HG02678 (cell line): ENCODE measurements at regions not wholly inside any gene's neighbourhood (a gene's known extent, or its start where the extent isn't known, plus 50 kb on each side); places are given as distances from the start of the nearest gene placed in this dataset.

Experiments used
- ATAC-seq: cut with Tn5 transposase; IDR thresholded peaks from one replicate; pipeline ENCODE4 v1.9.1; 2021; ENCODE audit warnings: mild to moderate bottlenecking, moderate library complexity; ENCODE audit not compliant: unreplicated experiment

DNA sequence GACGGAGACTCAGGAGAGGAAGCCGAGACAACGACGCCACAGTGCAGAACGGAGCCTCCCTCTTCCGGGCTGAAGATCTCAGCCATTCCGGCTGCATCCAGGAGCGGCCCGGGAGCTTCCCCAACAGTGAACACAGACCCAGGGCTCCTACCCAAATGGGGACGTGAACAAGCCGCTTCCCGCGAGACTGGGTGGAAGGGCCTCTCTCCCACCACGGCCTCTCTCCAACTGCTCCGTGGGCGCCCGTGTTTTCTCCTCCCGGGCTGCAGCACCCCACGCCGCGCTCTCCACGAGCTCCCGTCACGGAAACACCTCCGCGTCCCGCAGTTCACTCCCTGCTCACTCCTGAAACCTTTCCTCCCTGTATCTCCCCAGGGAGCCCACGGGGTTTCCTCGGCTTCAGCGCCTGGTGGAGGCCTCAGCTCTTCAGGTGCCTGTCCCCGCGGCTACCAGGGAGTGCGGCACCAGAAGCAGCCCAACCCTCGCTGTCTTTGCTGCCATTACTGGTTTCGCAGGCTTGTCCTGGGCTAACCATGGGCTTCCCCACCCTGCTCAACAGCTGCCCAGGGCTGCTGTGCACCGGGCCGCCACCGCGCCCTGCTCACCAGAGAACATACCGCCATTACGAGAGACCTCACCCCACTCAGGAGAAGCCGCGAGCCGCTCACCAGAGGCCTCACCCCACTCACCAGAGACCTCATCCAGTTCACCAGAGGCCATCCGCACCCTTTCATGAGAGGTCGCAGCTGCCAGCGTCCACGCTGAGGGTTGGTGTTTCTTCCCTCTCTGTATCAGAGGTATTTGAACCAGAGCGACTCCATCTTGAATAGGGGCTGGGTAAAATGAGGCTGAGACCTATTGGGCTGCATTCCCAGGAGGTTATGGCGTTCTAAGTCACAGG is 922.8 kb downstream of the QKI start:
- no peak for ATAC-seq

DNA sequence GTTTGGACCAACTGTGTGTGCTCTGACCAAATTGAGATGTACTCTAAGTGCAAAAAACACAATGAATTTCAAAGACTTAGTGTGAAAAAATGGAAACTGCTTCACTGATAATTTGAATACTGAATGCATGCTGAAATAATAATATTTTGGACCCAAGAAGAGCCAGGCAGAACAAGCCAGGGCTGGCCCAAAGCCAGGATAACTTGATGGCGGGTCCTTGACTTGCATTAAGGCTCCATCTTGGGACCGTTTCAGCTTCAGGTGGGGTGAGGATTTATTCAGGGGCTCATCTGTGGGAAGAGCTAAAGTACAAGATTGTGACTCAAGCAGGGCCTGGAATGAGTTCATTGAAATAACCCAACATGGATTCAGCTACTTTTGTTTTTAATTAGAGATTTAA is 921.9 kb downstream of the QKI start:
- ATAC-seq, result no peak

DNA sequence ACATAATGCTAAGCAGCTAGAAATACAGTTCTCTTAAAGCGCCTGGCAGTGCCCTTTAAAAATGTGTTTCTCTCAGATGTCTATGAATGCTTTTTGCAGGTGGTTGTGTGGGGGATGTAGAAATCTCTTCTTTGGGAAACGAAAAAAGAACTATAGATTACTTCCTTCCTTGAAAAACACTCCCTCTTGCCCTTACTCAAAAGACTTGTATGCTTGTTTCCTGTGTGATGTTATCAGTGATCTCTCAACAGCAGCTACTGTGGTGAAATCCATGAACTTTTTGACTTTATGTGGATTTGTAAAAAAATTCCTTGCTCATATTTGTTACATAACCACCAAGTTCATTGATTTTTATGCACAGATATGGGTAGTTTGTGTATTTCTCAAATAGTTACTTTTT is 916.5 kb downstream of the QKI start:
- ATAC-seq, result no peak

DNA sequence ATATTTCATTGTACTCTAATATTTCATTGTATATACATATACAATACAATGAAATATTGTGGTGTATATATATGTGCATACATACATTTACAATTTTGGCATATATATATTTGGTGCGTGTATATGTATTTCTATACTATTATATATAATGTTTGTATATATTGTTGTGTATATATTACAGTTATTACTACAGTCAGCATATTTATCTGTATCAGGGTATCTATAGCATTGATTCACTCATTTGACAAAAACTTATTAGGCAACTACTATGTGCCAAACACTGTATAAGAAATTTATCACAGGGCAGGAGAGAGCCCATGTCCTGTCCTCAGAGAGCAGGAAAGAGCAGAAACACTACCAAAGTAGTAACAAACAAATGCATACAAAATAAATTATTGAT is 910.6 kb downstream of the QKI start:
- no peak for ATAC-seq

DNA sequence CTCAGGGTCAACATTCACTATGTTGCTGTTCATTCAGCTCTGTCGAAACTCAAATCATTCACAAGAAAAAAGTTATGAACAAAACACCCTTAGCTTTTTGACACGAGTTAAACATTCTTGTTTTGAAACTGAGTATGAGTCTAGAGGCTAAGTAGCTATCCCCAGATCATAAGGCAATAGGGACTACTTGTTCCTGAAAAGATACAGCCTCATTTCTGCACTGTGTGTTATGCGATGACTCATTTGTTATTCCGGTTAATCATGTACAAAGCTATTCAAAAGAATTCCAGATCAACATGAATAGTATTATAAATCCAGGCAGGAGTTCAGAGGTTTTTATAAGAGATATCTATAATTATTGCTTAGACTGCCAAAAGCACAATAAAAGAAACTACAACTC is 908.0 kb downstream of the QKI start:
- ATAC-seq, result no peak

DNA sequence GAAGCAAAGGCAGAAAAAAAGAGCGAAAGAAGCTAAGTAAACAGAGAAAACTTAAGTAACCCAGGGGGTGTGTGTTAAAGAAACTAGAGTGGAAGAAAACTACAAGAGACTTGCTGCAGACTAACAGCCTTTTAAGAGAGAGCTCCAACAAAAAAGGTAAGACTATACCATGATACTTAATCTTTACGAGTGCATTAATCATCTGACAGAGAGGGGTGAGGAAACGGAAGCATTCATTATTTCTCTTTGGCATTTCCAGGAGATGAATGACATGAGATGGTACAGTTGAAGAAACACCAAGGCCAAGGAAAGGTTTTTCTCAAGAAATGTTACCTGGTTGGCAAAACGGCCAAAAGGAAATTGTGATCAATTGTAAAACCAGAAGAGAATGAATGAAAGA is 906.8 kb downstream of the QKI start:
- no peak for ATAC-seq

DNA sequence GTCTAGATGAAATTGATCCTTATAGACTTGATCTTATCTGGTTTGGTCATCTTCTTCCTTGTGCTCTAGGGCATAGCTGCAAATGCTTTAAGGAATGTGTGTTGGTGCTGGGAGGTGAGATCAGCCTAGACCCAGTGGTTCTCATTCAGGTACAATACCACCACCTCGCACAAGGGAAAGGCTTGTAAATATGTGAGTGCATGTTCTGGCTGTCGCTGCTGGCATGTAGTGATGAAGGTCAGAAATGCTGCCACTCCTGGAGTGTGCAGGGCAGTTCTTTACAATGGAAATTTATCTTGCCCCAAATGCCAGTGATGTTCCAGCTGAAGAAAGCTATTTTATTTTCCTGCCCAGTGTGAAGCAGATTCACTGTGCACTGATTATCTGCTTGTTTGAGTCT is 900.9 kb downstream of the QKI start:
- ATAC-seq, result no peak

DNA sequence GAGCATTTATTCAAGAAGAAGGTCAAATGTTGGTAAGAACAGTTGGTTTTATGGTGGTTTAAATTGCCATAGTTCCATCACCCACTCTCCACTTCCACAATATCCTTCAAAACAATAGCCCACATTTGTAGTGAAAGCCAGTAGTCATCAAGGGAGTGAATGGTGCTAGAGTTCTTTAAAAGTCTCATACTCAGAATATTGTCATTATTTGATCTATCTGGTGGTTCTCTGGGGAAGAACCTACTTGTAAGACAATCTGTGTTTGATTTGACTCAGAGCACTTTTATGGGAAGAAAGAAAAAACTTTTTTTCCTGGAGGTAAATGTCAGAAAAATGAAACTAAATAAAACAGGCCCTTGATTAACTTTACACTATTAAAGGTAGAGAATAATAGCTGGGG is 893.8 kb downstream of the QKI start:
- no peak for ATAC-seq

DNA sequence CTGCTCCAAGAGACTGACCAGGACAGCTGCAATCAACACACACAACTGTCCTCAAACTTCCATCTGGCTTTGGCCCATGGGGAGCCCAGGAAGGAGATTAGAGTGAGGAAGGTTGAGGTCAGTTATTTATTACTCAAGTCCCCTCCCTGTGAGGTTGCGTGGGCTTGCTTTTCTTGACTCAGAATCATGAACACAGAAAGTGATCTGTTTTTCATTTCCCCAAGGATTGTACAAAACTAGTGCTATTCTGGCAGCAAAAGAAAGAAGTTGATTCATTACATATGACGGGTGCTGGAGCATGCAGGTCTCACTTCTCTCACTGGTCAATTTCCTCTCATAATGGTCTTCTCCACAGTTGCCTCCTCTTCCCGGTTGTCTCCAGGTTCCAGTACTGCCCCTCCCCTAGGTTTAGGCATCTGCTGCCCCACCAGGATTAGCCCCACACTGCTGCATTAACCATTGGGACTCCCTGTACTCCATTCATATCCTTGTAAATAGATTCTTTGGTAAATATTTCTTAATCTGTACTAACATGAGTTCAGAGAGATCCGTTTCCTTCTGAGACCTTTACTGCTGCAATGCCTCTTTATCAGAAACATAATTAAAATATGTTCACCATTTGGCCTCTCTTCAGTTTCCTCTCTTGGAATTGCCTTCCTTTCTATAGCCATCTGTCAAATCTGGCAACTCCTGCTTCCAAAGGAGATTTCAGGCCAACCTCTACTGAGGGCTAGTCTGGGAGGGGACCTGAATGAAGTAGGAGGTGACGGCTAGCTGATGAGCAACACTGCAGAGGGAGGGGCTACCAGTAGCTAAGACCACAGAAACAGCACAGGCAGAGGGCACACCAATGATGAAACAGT is 888.8 kb downstream of the QKI start:
- ATAC-seq, result no peak

DNA sequence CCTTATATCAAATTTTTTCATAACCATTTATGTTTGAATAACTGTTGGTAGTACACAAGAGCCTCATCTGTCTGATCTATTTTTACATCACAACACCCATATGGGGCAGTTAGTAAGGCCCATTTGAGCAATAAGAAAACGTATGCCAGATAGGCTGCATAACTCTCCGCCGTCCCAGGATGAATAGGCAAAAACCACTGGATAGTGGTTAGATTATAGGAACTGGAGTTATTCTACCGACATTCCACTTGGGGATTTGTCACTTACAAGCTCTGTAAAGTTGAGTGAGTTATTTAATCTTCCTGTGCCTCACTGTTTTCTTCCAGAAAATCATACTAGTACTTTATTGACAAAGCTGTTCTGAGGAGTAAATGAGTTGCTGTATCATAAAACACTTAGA is 881.9 kb downstream of the QKI start:
- no peak for ATAC-seq

DNA sequence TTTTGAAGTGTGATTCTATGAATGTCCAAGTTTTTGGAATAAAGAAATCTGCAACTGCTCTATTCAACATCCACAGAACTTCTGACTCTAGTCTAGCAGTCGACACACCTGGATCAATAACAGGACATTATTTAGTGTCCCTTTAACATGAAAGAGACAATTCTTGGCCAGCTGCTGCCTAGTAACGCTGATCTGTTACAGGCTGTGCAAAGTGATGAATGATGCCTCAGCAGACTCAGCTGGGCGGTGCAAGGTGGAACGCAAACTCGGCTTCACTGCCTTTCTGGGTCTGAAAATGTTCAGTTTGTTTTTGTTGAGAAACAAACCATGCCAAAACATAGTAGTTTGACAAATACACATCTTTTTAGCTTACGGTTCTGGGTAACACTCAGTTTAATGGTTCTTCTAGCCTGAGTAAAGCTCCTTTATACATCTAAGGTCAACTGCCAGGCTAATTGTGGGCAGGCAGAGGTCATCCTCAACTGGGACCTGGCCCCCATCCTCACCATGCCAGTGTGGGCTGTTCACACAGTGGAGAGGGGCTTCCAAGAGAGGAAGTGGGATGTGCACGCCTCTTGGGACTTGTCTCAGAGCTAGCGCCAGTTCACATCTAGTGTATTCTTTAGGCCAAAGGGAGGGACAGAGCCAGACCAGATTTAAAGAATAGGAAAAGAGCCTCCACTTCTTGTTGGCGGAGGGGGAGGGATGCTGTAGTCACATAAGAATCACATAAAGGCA is 879.7 kb downstream of the QKI start:
- no peak for ATAC-seq

DNA sequence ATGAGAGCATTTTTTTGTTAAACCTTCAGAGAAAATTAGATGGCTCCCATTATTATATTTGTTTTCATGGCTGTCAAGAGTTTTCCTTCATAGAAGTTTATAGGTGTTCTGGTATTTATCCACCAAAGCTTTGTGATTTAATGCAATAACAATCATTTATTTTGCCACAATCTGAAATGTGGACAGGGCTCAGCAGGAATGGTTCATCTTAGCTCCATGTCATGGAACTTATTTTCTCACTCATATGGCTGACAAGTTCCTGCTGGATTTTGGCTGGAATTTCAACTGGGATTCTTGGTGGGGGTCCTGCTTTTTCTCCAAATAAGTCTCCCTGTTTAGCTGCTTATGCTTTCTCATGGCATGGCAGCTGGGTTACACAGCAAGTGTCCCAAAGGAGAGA is 876.7 kb downstream of the QKI start:
- no peak for ATAC-seq

DNA sequence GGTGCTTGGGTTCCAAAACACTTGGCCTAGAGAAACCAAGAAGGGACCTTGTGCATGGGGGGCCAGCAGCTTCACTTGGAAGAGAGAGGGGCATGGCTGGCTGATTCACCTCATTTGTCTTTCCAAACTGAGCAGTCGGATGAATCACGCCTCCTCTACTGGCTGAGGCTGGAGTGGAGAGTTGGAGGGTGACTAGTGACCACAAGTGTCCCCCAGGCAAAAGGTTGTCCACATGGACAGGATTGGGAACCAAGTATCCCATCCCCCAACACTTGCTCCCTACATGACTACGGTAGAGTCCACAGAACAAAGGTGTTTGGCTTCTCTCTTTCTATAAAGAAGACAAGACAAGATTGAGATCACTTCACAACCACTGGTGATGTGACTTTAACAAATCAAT is 875.6 kb downstream of the QKI start:
- no peak for ATAC-seq

DNA sequence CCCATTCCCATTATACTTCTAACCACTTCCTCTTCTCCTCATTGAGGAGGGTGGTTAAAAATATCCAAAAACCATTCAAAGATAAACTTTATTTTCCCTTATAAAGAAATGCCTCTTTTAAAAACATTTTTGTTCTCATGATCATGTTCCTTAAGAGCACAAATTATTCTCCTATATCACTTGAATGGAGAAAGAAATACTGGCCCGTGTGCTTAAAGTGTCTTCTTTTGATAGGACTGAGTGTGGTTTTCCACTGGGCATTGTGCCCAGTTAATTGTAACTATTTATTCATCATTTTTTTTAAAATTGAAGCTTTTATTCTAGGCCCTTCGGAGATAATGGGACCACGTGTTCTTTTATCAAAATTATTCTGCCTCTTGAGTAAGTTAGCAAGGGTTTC is 871.5 kb downstream of the QKI start:
- ATAC-seq, result no peak

DNA sequence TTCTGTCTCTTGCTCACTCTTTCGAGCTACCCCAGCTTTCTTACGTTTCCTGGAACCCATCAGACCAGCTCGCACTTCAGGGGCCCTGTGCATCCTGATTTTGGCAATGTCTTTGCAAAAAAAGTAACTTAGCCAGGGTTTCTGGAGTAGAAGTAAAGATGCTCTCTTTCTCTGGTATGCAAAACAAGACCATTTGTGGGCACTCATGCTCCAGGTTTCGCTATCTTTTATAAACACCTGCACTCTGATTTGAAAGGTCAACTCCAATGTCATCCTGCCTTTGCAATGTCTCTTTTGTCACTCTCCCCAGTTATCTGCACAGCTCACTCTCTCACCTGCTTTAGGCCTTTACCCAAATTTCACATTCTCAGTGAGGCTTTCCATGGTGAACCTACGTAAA is 869.1 kb downstream of the QKI start:
- ATAC-seq, result no peak

DNA sequence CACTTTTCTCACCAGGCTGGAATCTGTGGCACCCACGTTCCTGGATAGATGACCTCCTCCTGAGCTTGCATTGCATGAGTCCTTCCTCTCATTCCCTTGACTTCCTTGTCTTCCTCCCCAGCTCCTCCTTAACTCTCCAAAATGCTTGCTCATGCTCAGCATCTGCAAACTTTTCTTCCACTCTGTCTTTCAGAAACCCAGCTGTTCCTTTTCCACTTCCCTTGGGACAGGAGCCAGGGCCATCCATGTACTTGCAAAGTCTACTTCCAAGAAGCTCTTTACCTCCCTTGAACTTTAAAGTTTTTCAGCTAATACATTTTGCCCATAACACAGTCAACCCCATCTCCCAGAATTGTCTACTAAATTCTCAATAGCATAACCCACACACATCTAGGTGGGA is 861.7 kb downstream of the QKI start:
- no peak for ATAC-seq

DNA sequence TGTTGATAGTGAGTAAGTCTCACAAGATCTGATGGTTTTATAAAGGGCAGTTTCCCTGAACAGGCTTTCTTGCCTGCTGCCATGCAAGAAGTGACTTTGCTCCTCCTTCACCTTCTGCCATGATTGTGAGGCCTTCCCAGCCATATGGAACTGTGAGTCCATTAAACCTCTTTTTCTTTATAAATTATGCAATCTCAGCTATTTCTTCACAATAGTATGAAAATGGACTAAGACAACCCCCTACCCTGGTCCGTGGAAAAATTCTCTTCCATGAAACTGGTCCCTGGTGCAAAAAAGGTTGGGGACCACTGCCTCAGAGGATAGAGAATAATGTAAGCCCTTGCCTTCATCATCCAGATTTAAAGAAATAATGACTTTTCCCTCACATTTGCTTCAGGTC is 861.3 kb downstream of the QKI start:
- ATAC-seq, result no peak

DNA sequence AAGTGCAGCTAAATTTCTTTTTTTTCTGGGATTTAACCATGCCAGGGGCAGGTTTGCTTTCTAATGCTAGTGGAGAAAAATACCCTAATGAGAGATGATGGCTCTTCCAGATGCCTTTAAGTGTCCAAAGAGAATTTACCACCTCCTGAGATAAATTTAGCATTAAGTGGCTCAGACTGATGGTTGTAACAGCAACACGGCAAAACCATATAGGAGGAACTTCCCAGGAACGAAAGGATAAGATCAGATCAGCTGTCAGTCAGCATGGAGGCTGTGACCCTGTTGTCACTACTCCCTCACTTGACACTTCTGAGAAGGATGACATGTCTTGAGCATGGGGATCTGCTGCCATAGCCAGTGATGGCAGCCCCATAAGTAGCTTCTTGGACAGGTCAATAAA is 860.0 kb downstream of the QKI start:
- ATAC-seq, result no peak

DNA sequence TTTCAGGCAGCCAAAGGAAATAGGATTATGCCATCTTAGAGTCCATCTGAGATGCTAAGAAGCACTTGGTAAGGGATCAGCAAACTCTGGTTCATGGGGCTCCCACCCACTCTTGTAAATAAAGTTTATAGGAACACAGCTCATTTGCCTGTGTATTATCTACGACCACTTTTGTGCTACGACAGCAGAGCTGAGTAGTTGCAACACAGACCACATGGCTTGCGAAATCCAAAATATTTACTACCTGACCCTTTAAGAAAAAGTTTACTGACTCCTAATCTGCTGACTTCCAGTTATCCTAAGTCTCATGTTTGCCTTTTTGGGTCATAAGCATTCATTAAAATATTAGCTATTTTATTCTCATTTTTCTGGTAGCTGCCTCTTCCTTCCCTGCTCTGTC is 859.0 kb downstream of the QKI start:
- ATAC-seq, result no peak

DNA sequence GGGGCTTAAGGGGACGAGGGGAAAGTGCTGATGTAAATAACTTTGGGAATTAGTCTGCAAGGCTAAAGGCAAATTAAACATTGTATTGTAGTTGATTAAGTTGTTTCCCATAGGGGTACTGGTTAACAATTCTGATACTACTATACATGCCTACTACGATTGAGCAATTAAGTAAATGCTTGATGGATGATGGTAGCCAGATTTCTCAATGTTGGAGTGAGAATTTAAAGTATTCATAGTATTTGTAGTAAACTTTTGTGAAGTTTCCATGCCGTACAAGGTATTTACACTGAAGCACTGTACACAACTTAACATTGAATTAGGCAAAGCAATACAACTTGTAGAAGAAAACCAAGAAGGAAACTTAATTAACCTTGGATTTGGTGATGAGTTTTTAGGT is 852.3 kb downstream of the QKI start:
- ATAC-seq, result no peak

DNA sequence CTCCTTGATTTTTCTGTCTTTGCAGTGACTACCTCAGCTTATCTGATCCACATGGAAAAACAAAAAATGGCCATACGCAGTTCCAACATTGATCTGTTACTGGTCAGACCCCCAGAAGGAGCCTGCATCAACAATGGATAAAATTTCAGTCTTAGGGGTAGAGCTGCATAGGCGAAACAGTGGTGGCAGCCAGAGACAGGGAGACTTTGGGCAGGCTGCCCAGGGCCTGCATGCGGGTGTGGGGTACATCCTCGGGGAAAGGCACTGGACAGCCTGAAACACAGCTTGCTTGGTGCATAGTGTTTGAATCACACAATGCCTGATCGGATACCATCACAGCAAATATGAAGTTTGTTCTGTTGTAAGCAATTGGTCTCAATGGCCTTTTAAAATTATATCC is 847.8 kb downstream of the QKI start:
- ATAC-seq, result no peak

DNA sequence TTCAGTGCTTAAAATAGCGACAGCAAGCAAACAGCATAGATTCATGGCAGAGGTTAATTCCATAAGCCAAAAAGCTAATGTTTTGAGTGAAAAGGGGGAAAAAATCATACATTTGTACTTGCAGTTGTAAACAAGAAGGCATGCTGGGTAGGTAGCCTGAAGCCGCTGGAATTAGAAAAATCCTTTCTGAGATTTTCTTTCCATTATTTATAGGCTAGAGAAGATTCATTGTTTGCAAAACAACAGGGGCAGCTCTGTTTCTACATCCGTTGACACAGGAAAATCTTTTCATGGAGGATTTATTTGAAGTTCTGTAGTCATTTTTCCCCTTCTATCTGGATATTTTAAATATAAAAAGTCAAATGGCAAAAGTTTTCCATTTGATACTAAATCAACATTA is 843.9 kb downstream of the QKI start:
- ATAC-seq, result no peak
